ENCODE measurements at regions not wholly inside any gene's neighbourhood (a gene's known extent, or its start where the extent isn't known, plus 50 kb on each side); places are given as distances from the start of the nearest gene placed in this dataset.
"Not testable (repeated sequence)": the region's sequence is repeated elsewhere in the genome, so short reads cannot be mapped to it uniquely, and the experiment has no call there.

DNA sequence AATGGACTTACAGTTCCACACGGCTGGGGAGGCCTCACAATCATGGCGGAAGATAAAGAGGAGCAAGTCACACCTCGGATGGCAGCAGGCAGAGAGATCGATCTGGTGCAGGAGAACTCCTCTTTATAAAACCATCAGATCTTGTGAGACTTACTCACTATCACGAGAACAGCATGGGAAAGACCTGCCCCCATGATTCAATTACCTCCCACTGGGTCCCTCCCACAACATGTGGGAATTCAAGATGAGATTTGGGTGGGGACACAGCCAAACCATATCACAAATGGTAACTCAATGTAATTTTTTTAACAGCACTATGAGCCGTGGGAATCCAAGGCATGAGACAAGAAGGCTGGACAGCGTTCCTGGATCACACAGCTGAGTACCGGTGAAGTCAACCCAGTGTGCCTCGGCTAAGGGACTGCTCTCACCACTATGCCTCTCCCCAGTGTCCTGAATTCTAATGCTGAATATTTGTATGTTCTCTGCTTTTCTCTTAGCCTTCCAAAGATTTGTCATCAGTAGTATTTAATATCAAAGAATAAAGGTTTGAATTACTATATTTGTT lies 84.3 kb downstream of the IRS2 start:
- not testable (repeated sequence) for H3K36me3 Mint-ChIP-seq; DNase-seq; H3K27ac ChIP-seq (ENCODE audit: low read length); H3K27ac Mint-ChIP-seq; ATAC-seq (replicated peaks in 1 of 4); H3K4me1 ChIP-seq (ENCODE audit: control insufficient read depth in 1 of 2, extremely low read depth in 1 of 2, insufficient read depth in 2 of 2, low read length in 2 of 2); H3K4me3 ChIP-seq (ENCODE audit: control insufficient read depth in 1 of 2, extremely low read depth in 1 of 2, low read length in 1 of 2); H3K9me3 Mint-ChIP-seq; H3K4me3 Mint-ChIP-seq; H3K36me3 ChIP-seq (ENCODE audit: control insufficient read depth in 2 of 2, extremely low read depth in 1 of 2, insufficient read depth in 1 of 2, low read length in 1 of 2); H3K9me3 ChIP-seq
- peaks cover 0 to 26% of the 10 kb centered on the region in 2 experiments for H3K27me3 ChIP-seq (replicated peaks in 1 of 2; ENCODE audit: control insufficient read depth in 2 of 2, extremely low read depth in 1 of 2, insufficient read depth in 2 of 2, low read length in 1 of 2)
- WGBS (ENCODE audit: insufficient coverage): 80% methylated on average over 2 of the region's 9 CpGs
- POLR2A ChIA-PET: interaction anchor here in 1 of 2 donors (0.6 kb wide), 1 partner anchor 77 kb away, joined by 3 read pairs; no protein-coding TSS in a partner anchor
- Mint-ChIP-seq H3K27me3 (peaks cover 27 to 28% of the 10 kb centered on the region in 2 donors), H3K4me1 (peaks cover 12 to 23% (median 18%) of the 10 kb centered on the region in 3 donors)
- CTCF ChIA-PET: interaction anchor here in 1 of 2 donors (1.6 kb wide), 1 partner anchor 8 kb away, joined by 5 read pairs; no protein-coding TSS in a partner anchor

DNA sequence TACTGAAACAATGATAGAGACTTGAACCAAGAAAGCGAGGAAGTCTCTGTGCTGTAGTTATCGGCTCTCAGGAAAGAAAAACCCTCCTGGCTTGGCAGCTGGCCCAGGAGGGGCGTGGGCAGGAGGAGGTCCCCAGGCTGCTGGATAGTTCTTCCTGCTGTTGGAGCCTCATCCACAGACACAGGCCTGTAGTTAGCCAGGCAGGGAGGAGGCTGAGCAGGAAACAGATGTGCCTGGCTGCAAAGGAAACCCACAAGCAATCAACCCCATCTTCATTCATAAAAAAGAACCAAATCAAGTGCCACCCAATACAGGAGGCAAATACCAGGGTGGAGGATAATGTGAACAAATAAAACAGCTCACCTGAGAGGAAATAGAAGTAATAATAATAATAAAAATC lies 86.2 kb downstream of the IRS2 start:
- Histone ChIP-seq H3K36me3 (ENCODE audit: control insufficient read depth in 2 of 2, extremely low read depth in 1 of 2, insufficient read depth in 1 of 2, low read length in 1 of 2) (no peaks in the 10 kb centered on the region), H3K4me1 (ENCODE audit: control insufficient read depth in 1 of 2, extremely low read depth in 1 of 2, insufficient read depth in 2 of 2, low read length in 2 of 2) (peaks cover 3 to 7% of the 10 kb centered on the region in 2 experiments), H3K4me3 (ENCODE audit: control insufficient read depth in 1 of 2, extremely low read depth in 1 of 2, low read length in 1 of 2) (no peak overlapping the region), H3K27ac (ENCODE audit: low read length) (no peak overlapping the region), H3K9me3 (no peaks in the 10 kb centered on the region), H3K27me3 (replicated peaks in 1 of 2; ENCODE audit: control insufficient read depth in 2 of 2, extremely low read depth in 1 of 2, insufficient read depth in 2 of 2, low read length in 1 of 2) (peaks cover 0 to 13% of the 10 kb centered on the region in 2 experiments)
- POLR2A ChIA-PET: no interaction called here
- Mint-ChIP-seq H3K27me3 (peaks cover 17 to 20% of the 10 kb centered on the region in 2 donors), H3K4me3 (no peak overlapping the region), H3K9me3 (no peaks in the 10 kb centered on the region), H3K27ac (no peak overlapping the region), H3K36me3 (no peaks in the 10 kb centered on the region), H3K4me1 (peaks cover 12 to 17% (median 15%) of the 10 kb centered on the region in 3 donors)
- ATAC-seq (replicated peaks in 1 of 4) (peak in 2 of 4 experiments; percentile 27 to 53), DNase-seq (peak in 3 of 35 experiments; percentile 2 to 16 (median 4))
- CTCF ChIA-PET: no interaction called here
- 5% methylated on average over 3 of the region's 3 CpGs for WGBS (ENCODE audit: insufficient coverage)

DNA sequence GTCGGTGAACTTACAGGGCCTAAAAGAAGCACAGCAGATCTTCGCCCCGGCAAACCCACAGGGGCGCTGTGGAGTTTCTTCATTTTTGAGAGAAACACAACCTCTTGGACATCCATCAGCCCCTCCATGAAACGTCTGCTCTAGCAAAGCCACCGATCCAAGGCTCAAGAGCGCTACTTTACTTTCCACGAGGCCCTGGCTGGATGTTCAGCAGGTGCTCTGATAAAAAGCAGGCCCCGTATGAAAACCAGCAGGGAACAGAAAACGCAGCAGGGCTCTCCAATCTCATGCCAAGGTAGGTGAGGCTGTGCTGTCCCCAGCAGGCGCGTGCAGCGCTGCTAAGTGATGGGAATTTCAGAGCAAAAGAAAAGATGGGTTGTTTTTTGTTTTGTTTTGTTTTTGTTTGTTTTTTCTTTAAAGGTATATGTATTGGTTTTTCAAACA lies 86.7 kb downstream of the IRS2 start:
- H3K27ac ChIP-seq (ENCODE audit: low read length): no peak overlapping the region
- CTCF ChIA-PET: interaction anchor here in 1 of 2 donors (0.6 kb wide), 2 partner anchors 8 to 10 kb away, joined by 4 read pairs; no protein-coding TSS in a partner anchor

DNA sequence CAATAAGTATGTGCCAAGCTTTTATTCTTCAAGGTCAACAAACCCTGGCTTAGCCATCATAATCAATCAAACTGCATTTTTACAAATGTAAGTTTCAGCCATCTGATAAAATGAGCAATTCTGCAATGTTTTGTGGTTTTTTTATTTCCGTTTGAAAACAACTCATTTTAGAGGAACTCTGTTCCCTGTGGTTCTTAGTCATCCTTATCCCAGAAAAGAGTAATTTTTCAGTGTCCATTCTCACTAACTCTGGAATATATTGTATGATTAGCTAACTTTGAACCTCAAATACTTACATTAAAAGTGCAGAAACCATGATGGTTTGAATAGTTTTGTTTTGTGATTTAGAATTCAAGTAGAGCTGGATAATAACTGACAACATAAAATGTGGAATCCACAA lies 87.6 kb downstream of the IRS2 start:
- Histone ChIP-seq H3K36me3 (ENCODE audit: control insufficient read depth in 2 of 2, extremely low read depth in 1 of 2, insufficient read depth in 1 of 2, low read length in 1 of 2) (no peaks in the 10 kb centered on the region), H3K27ac (ENCODE audit: low read length) (no peak overlapping the region), H3K27me3 (replicated peaks in 1 of 2; ENCODE audit: control insufficient read depth in 2 of 2, extremely low read depth in 1 of 2, insufficient read depth in 2 of 2, low read length in 1 of 2) (peaks cover 0 to under 1% of the 10 kb centered on the region in 2 experiments), H3K4me3 (ENCODE audit: control insufficient read depth in 1 of 2, extremely low read depth in 1 of 2, low read length in 1 of 2) (no peak overlapping the region), H3K4me1 (ENCODE audit: control insufficient read depth in 1 of 2, extremely low read depth in 1 of 2, insufficient read depth in 2 of 2, low read length in 2 of 2) (peaks cover 3 to 5% of the 10 kb centered on the region in 2 experiments), H3K9me3 (no peaks in the 10 kb centered on the region)
- no peaks in the 10 kb centered on the region for H3K36me3 Mint-ChIP-seq
- peaks cover 3 to 6% of the 10 kb centered on the region in 2 donors for H3K27me3 Mint-ChIP-seq
- no peaks in the 10 kb centered on the region for H3K9me3 Mint-ChIP-seq
- no peak overlapping the region for H3K4me3 Mint-ChIP-seq
- H3K4me1 Mint-ChIP-seq: peaks cover 7 to 11% (median 10%) of the 10 kb centered on the region in 3 donors
- DNase-seq: no peak
- WGBS (ENCODE audit: insufficient coverage): no CpG with 5 or more reads among the region's 1 CpG
- ChIA-PET CTCF (interaction anchor here in 1 of 2 donors (0.6 kb wide), 1 partner anchor 9 kb away, joined by 4 read pairs; no protein-coding TSS in a partner anchor), POLR2A (no interaction called here)
- H3K27ac Mint-ChIP-seq: no peak overlapping the region
- ATAC-seq (replicated peaks in 1 of 4): no peak

More for the DNA sequence above, 86.7 kb downstream of the IRS2 start:
- WGBS (ENCODE audit: insufficient coverage): 75% methylated on average over 12 of the region's 13 CpGs
- peaks cover 3 to 5% of the 10 kb centered on the region in 2 experiments for H3K4me1 ChIP-seq (ENCODE audit: control insufficient read depth in 1 of 2, extremely low read depth in 1 of 2, insufficient read depth in 2 of 2, low read length in 2 of 2)
- no peaks in the 10 kb centered on the region for H3K36me3 Mint-ChIP-seq
- H3K9me3 ChIP-seq: no peaks in the 10 kb centered on the region
- no peak for ATAC-seq (replicated peaks in 1 of 4)
- POLR2A ChIA-PET: no interaction called here
- H3K36me3 ChIP-seq (ENCODE audit: control insufficient read depth in 2 of 2, extremely low read depth in 1 of 2, insufficient read depth in 1 of 2, low read length in 1 of 2): no peaks in the 10 kb centered on the region
- peaks cover 7 to 11% (median 10%) of the 10 kb centered on the region in 3 donors for H3K4me1 Mint-ChIP-seq
- H3K9me3 Mint-ChIP-seq: no peaks in the 10 kb centered on the region
- no peak overlapping the region for H3K4me3 Mint-ChIP-seq
- no peak overlapping the region for H3K27ac Mint-ChIP-seq
- no peak overlapping the region for H3K4me3 ChIP-seq (ENCODE audit: control insufficient read depth in 1 of 2, extremely low read depth in 1 of 2, low read length in 1 of 2)
- peaks cover 0 to 9% of the 10 kb centered on the region in 2 experiments for H3K27me3 ChIP-seq (replicated peaks in 1 of 2; ENCODE audit: control insufficient read depth in 2 of 2, extremely low read depth in 1 of 2, insufficient read depth in 2 of 2, low read length in 1 of 2)
- H3K27me3 Mint-ChIP-seq: peaks cover 12 to 15% of the 10 kb centered on the region in 2 donors
- DNase-seq: no peak

DNA sequence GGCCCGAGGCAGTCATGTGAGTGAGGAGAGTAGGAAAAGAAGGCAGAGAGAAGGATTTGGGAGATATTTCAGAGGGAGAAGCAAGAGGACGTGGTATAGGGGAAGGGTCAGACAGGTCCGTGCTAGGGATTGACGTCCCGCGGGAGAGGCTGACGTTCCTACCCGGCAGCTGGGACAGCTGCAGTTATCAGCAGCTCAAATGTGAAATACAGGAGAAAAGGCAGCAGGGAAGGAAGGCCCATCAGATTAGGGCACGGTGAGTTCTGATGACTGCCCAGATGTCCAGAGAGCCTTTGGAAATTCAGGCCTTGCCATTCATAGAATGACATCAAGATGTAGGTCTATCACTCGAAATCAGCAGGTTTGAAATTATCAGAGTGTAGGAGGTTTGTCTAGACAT lies 88.4 kb downstream of the IRS2 start:
- Mint-ChIP-seq H3K4me1 (peaks cover 7 to 11% (median 10%) of the 10 kb centered on the region in 3 donors), H3K9me3 (no peaks in the 10 kb centered on the region), H3K4me3 (no peak overlapping the region), H3K27ac (no peak overlapping the region), H3K36me3 (no peaks in the 10 kb centered on the region), H3K27me3 (peaks cover 2 to 5% of the 10 kb centered on the region in 2 donors)
- H3K27ac ChIP-seq (ENCODE audit: low read length): no peak overlapping the region
- DNase-seq (no peak), ATAC-seq (replicated peaks in 1 of 4) (no peak)
- peaks cover 3 to 5% of the 10 kb centered on the region in 2 experiments for H3K4me1 ChIP-seq (ENCODE audit: control insufficient read depth in 1 of 2, extremely low read depth in 1 of 2, insufficient read depth in 2 of 2, low read length in 2 of 2)
- no peaks in the 10 kb centered on the region for H3K9me3 ChIP-seq
- WGBS (ENCODE audit: insufficient coverage): 88% methylated on average over 9 of the region's 10 CpGs
- H3K4me3 ChIP-seq (ENCODE audit: control insufficient read depth in 1 of 2, extremely low read depth in 1 of 2, low read length in 1 of 2): no peak overlapping the region
- H3K36me3 ChIP-seq (ENCODE audit: control insufficient read depth in 2 of 2, extremely low read depth in 1 of 2, insufficient read depth in 1 of 2, low read length in 1 of 2): no peaks in the 10 kb centered on the region
- ChIA-PET CTCF (no interaction called here), POLR2A (no interaction called here)
- H3K27me3 ChIP-seq (replicated peaks in 1 of 2; ENCODE audit: control insufficient read depth in 2 of 2, extremely low read depth in 1 of 2, insufficient read depth in 2 of 2, low read length in 1 of 2): peaks cover 0 to under 1% of the 10 kb centered on the region in 2 experiments

DNA sequence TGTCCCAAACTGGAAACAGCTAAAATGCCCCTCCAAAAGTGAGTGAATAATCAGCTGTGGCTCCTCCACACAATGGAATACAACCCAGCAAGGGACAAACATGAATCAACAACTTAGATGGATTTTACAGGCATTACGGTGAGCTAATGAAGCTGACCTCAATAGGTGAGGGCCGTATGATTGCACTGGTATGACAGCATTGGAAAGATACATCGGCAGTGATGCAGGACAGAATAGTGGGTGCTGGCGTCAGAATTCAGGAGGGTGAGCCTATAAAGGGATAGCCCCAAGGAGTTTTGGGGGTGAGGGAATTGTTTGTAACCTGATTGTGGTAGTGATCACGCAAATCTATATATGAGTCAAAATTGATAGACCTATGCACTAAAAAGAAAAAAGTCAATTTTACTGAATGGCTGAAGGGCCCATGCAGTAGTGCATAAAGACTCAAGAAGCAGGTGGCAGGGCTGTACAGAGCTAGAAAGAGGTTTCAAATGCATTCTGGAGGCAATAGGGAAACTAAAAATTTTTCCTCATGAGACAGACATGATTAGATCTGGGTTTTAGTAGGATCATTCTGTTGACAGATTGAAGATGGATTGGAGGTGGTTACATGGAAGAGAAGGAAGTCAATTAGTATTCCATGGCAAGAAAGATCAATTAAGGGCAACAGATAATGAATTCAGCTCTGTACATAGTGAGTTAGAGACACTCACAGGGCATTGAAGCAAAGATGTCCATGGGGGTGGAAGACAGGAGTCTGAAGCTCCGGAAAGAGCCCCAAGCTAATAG lies 90.8 kb downstream of the IRS2 start:
- Histone ChIP-seq H3K4me1 (ENCODE audit: control insufficient read depth in 1 of 2, extremely low read depth in 1 of 2, insufficient read depth in 2 of 2, low read length in 2 of 2) (peaks cover 3 to 5% of the 10 kb centered on the region in 2 experiments), H3K9me3 (no peaks in the 10 kb centered on the region), H3K27me3 (replicated peaks in 1 of 2; ENCODE audit: control insufficient read depth in 2 of 2, extremely low read depth in 1 of 2, insufficient read depth in 2 of 2, low read length in 1 of 2) (peaks cover 0 to 2% of the 10 kb centered on the region in 2 experiments), H3K27ac (ENCODE audit: low read length) (no peak overlapping the region), H3K4me3 (ENCODE audit: control insufficient read depth in 1 of 2, extremely low read depth in 1 of 2, low read length in 1 of 2) (no peak overlapping the region), H3K36me3 (ENCODE audit: control insufficient read depth in 2 of 2, extremely low read depth in 1 of 2, insufficient read depth in 1 of 2, low read length in 1 of 2) (no peaks in the 10 kb centered on the region)
- H3K27ac Mint-ChIP-seq: no peak overlapping the region
- no peak overlapping the region for H3K4me3 Mint-ChIP-seq
- H3K27me3 Mint-ChIP-seq: no peaks in the 10 kb centered on the region
- peaks cover 7 to 9% (median 9%) of the 10 kb centered on the region in 3 donors for H3K4me1 Mint-ChIP-seq
- no peak for ATAC-seq (replicated peaks in 1 of 4)
- POLR2A ChIA-PET: interaction anchor here in 1 of 2 donors (0.6 kb wide), 1 partner anchor 30 kb away, joined by 4 read pairs; no protein-coding TSS in a partner anchor
- no peak for DNase-seq
- WGBS (ENCODE audit: insufficient coverage): 83% methylated on average over 6 of the region's 6 CpGs
- CTCF ChIA-PET: no interaction called here
- H3K36me3 Mint-ChIP-seq: no peaks in the 10 kb centered on the region
- no peaks in the 10 kb centered on the region for H3K9me3 Mint-ChIP-seq
